GM12878 (cell line): ENCODE measurements at regions not wholly inside any gene's neighbourhood (a gene's known extent, or its start where the extent isn't known, plus 50 kb on each side); places are given as distances from the start of the nearest gene placed in this dataset.

Source experiments
- ATAC-seq: fragments of 200-7000 bp; cut with Tn5 transposase; 3 replicates; pipeline ENCODE4 v1.9.1; 2020; ENCODE audit warnings: mild to moderate bottlenecking, moderate library complexity
- BruUV-seq: library from RNA; stranded (reverse); fragments of 400-500 nt; replicated peaks from 2 replicates; lab custom pipeline; 2021; lab: Mats Ljungman, UMichigan
- CTCF ChIA-PET: fragments of 300-600 bp; sonication (Branson Sonifier 250); formaldehyde crosslinking; extraction: SDS; loops from one replicate; lab custom pipeline; 2021; ENCODE audit warnings: inconsistent platforms; lab: Yijun Ruan, JAX
- POLR2A ChIA-PET: fragments of 350-600 bp; formaldehyde crosslinking; extraction: SDS; loops from one replicate; lab custom pipeline; 2021; ENCODE audit warnings: inconsistent platforms; lab: Charles Lee
- RAD21 ChIA-PET: fragments of 300-600 bp; sonication (Branson Sonifier 250); formaldehyde crosslinking; loops from one replicate; lab custom pipeline; 2023; ENCODE audit warnings: antibody characterized with exemption; ENCODE audit not compliant: unreplicated experiment; lab: Charles Lee
- SMC1A ChIA-PET: fragments of 300-600 bp; sonication (Branson Sonifier 250); formaldehyde crosslinking; loops from one replicate; lab custom pipeline; 2023; ENCODE audit not compliant: unreplicated experiment, uncharacterized antibody; lab: Charles Lee
- DNase-seq: peaks from one replicate; pipeline ENCODE4 v3.0.0-alpha.2; 2011; ENCODE audit warnings: low read depth, low spot score
- FAIRE-seq: peaks from 3 replicates; lab custom pipeline; 2011; peaks lifted over from hg19 to GRCh38; lab: Jason Lieb, UNC
- H2AFZ ChIP-seq: 2 replicates; pipeline ENCODE4 v1.6.0; 2011; ENCODE audit warnings: low read depth, low read length, control low read depth; ENCODE audit not compliant: control insufficient read depth
- H3K27ac ChIP-seq: 2 replicates; pipeline ENCODE4 v1.5.1; 2011; ENCODE audit warnings: control low read depth; ENCODE audit not compliant: control insufficient read depth, insufficient read depth
- H3K27me3 ChIP-seq, 2 experiments: replicated peaks in 1 of 2; 2 replicates each; pipeline versions ENCODE4 v1.6.0 to v1.6.1; 2011; ENCODE audit warnings: low read length in 1 of 2; ENCODE audit not compliant: control insufficient read depth in 2 of 2, insufficient read depth in 2 of 2
- H3K36me3 ChIP-seq, 2 experiments: 2 replicates each; pipeline ENCODE4 v1.5.1; 2011; ENCODE audit warnings: low read length in 1 of 2; ENCODE audit not compliant: control insufficient read depth in 2 of 2, insufficient read depth in 2 of 2
- H3K4me1 ChIP-seq: 2 replicates; pipeline ENCODE4 v1.6.1; 2011; ENCODE audit warnings: mild to moderate bottlenecking, low read length, moderate library complexity, mixed read lengths; ENCODE audit not compliant: control insufficient read depth, insufficient read depth
- H3K4me2 ChIP-seq: 2 replicates; pipeline ENCODE4 v1.6.0; 2011; ENCODE audit warnings: control low read depth; ENCODE audit not compliant: control insufficient read depth, insufficient read depth
- H3K4me3 ChIP-seq: fragments of 200-600 bp; sonication (generic); 2 replicates; pipeline ENCODE4 v1.5.1; 2016
- H3K79me2 ChIP-seq: 2 replicates; pipeline ENCODE4 v1.6.0; 2011; ENCODE audit warnings: low read length; ENCODE audit not compliant: control insufficient read depth, insufficient read depth
- H3K9ac ChIP-seq: 2 replicates; pipeline ENCODE4 v1.8.0; 2011; ENCODE audit warnings: low read length, control low read depth, mixed read lengths; ENCODE audit not compliant: control insufficient read depth, insufficient read depth
- H3K9me3 ChIP-seq: replicated peaks from 3 replicates; pipeline ENCODE4 v1.5.1; 2011; ENCODE audit warnings: mild to moderate bottlenecking, low read length; ENCODE audit not compliant: control insufficient read depth, insufficient read depth
- H4K20me1 ChIP-seq: 2 replicates; pipeline ENCODE4 v1.6.0; 2011; ENCODE audit not compliant: control insufficient read depth, insufficient read depth
- BHLHE40 ChIP-seq, 2 experiments: fragments of 450-650 bp in 1 of 2; IDR thresholded peaks; 2 replicates each; pipeline ENCODE4 v1.6.1; 2011 to 2017; ENCODE audit warnings: low read depth in 2 of 2, borderline replicate concordance in 1 of 2, improper control_type of control experiment in 1 of 2, low read length in 1 of 2, mild to moderate bottlenecking in 1 of 2
- CREM ChIP-seq: IDR thresholded peaks from 2 replicates; pipeline ENCODE4 v1.6.1; 2014; ENCODE audit warnings: antibody characterized with exemption, low read depth
- CUX1 ChIP-seq: IDR thresholded peaks from 2 replicates; pipeline ENCODE4 v1.6.1; 2012; ENCODE audit warnings: improper control_type of control experiment, low read depth, low read length; ENCODE audit not compliant: insufficient replicate concordance
- NR2C2 ChIP-seq: IDR thresholded peaks from 2 replicates; pipeline ENCODE4 v1.6.1; 2011; ENCODE audit warnings: borderline replicate concordance, low read depth; ENCODE audit not compliant: control insufficient read depth, insufficient read length
- RFX5 ChIP-seq: IDR thresholded peaks from 2 replicates; pipeline ENCODE4 v1.6.1; 2011; ENCODE audit warnings: low read depth, low read length, improper control_type of control experiment
- SIN3A ChIP-seq: IDR thresholded peaks from 2 replicates; pipeline ENCODE4 v1.6.1; 2012; ENCODE audit warnings: low read depth, low read length, improper control_type of control experiment
- SMAD1 ChIP-seq: fragments of 450-650 bp; IDR thresholded peaks from 2 replicates; pipeline ENCODE4 v1.6.1; 2018; ENCODE audit warnings: mild to moderate bottlenecking, low read depth; ENCODE audit not compliant: partially characterized antibody
- USF1 ChIP-seq: IDR thresholded peaks from 2 replicates; pipeline ENCODE4 v1.6.1; 2011; ENCODE audit warnings: borderline replicate concordance, low read depth, mild to moderate bottlenecking, moderate library complexity, mixed read lengths, low read length; ENCODE audit not compliant: insufficient read depth; ENCODE audit errors: extremely low read length
- WGBS: methylation state at CpG from one replicate; pipeline ENCODE4 v1.1.6; 2016; ENCODE audit warnings: low lambda C conversion rate; ENCODE audit not compliant: insufficient replicate concordance, insufficient coverage; ENCODE audit errors: missing lambda C conversion rate; 5-methylcytosine and 5-hydroxymethylcytosine counted together
- in situ Hi-C: fragments of 300-500 bp; cut with MboI; formaldehyde crosslinking; loops from 9 replicates; pipeline ENCODE4 v1.14.3; 2018; ENCODE audit warnings: mixed read lengths
- intact Hi-C: fragments of 100-400 bp; cut with micrococcal nuclease; formaldehyde crosslinking; loops from one replicate; pipeline ENCODE4 v1.14.2; 2022; ENCODE audit not compliant: unreplicated experiment
- TF ChIP-seq, protein P1 (sequence below): fragments of 450-650 bp; IDR thresholded peaks from 2 replicates; pipeline ENCODE4 v1.6.1; 2018; ENCODE audit warnings: mild to moderate bottlenecking, low read depth, moderate library complexity; ENCODE audit not compliant: partially characterized antibody

GRCh38 chr22:49372530-49373288 is 455.0 kb downstream of the BRD1 start (continued):
- TF ChIP-seq CUX1 (no peak), SMAD1 (no peak)

DNA sequence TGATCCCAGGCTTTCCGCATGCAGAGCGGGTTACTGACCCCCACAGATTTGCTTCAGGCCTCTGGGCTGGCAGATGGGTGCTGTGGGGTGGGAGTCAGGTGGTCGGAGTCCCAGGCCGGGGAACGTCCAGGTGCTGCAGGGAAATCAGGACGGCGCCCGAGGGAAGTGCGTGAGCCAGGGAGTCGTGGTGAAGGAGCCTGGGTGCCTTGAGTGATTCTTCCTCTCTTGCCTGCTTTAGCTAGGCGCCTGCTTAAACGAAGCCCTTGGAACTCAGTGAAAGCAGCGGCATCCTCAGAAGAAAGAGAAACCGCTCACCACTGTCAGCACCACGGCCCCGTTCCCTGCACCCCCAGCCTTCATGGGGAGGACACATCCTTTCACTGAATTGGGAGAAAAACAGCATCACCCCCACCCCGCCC is 455.6 kb downstream of the BRD1 start:
- Histone ChIP-seq H3K9ac (no peak overlapping the region), H3K4me1 (no peaks in the 10 kb centered on the region), H3K79me2 (no peaks in the 10 kb centered on the region), H2AFZ (no peak overlapping the region), H4K20me1 (no peaks in the 10 kb centered on the region), H3K27ac (no peak overlapping the region), H3K36me3 (no peaks in the 10 kb centered on the region), H3K27me3 (no peaks in the 10 kb centered on the region)
- ChIA-PET POLR2A (no interaction called here), SMC1A (no interaction called here), RAD21 (no interaction called here)
- intact Hi-C loops, result no loop called here
- WGBS, result 55% methylated on average over 16 of the region's 17 CpGs
- FAIRE-seq (no peak), ATAC-seq (no peak), DNase-seq (no peak)
- in situ Hi-C loops, result loop anchor here (10.0 kb wide), 1 partner anchor 63 kb away; no protein-coding TSS in a partner anchor
- no TSS peak for BruUV-seq
- TF ChIP-seq NR2C2 (no peak), BHLHE40 (IDR thresholded peaks at IDR 0.05; ENCODE audit: borderline replicate concordance in 1 of 2, low read depth in 2 of 2, low read length in 1 of 2) (no peak), USF1 (no peak), SIN3A (no peak), RFX5 (no peak), CREM (no peak)
- TF ChIP-seq, protein P1, sequence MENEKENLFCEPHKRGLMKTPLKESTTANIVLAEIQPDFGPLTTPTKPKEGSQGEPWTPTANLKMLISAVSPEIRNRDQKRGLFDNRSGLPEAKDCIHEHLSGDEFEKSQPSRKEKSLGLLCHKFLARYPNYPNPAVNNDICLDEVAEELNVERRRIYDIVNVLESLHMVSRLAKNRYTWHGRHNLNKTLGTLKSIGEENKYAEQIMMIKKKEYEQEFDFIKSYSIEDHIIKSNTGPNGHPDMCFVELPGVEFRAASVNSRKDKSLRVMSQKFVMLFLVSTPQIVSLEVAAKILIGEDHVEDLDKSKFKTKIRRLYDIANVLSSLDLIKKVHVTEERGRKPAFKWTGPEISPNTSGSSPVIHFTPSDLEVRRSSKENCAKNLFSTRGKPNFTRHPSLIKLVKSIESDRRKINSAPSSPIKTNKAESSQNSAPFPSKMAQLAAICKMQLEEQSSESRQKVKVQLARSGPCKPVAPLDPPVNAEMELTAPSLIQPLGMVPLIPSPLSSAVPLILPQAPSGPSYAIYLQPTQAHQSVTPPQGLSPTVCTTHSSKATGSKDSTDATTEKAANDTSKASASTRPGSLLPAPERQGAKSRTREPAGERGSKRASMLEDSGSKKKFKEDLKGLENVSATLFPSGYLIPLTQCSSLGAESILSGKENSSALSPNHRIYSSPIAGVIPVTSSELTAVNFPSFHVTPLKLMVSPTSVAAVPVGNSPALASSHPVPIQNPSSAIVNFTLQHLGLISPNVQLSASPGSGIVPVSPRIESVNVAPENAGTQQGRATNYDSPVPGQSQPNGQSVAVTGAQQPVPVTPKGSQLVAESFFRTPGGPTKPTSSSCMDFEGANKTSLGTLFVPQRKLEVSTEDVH, result no peak
- TF ChIP-seq, all 136 proteins: peak for 0
- Histone ChIP-seq H3K4me3 (no peak overlapping the region), H3K9me3 (no peaks in the 10 kb centered on the region; the same call in 2 of the 3 replicates), H3K4me2 (no peak overlapping the region)
- CTCF ChIA-PET, result no interaction called here
